Fibroblast of the aortic adventitia (primary cell): ENCODE measurements at regions not wholly inside any gene's neighbourhood (a gene's known extent, or its start where the extent isn't known, plus 50 kb on each side); places are given as distances from the start of the nearest gene placed in this dataset.

Source experiments
- DNase-seq: peaks from one replicate; pipeline ENCODE4 v3.0.0-alpha.2; 2010; ENCODE audit warnings: low read depth
- H3K4me3 ChIP-seq: 2 replicates; pipeline ENCODE4 v1.5.1; 2011; ENCODE audit warnings: low read depth, mild to moderate bottlenecking, control low read depth, low read length, moderate library complexity
- TF ChIP-seq, protein P1 (sequence below): IDR thresholded peaks from 2 replicates; pipeline ENCODE4 v1.5.1; 2011; ENCODE audit warnings: mild to moderate bottlenecking, low read length, control low read depth, inconsistent platforms; ENCODE audit not compliant: insufficient read depth

DNA sequence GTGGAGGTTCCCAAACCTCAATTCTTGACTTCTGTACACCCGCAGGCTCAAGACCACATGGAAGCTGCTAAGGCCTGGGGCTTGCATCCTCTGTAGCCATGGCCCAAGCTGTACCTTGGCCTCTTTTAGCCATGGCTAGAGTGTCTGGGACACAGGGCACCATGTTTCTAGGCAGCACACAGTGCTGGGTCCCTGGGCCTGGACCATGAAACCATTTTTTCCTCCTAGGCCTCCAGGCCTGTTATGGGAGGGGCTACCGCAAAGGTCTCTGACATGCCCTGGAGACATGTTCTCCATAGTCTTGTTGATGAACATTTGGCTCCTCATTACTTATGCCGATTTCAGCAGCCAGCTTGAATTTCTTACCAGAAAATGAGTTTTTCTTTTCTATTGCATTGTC lies 701.4 kb downstream of the FGF9 start:
- DNase-seq, result no peak
- TF ChIP-seq, protein P1, sequence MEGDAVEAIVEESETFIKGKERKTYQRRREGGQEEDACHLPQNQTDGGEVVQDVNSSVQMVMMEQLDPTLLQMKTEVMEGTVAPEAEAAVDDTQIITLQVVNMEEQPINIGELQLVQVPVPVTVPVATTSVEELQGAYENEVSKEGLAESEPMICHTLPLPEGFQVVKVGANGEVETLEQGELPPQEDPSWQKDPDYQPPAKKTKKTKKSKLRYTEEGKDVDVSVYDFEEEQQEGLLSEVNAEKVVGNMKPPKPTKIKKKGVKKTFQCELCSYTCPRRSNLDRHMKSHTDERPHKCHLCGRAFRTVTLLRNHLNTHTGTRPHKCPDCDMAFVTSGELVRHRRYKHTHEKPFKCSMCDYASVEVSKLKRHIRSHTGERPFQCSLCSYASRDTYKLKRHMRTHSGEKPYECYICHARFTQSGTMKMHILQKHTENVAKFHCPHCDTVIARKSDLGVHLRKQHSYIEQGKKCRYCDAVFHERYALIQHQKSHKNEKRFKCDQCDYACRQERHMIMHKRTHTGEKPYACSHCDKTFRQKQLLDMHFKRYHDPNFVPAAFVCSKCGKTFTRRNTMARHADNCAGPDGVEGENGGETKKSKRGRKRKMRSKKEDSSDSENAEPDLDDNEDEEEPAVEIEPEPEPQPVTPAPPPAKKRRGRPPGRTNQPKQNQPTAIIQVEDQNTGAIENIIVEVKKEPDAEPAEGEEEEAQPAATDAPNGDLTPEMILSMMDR, result no peak
- H3K4me3 ChIP-seq, result no peak overlapping the region

DNA sequence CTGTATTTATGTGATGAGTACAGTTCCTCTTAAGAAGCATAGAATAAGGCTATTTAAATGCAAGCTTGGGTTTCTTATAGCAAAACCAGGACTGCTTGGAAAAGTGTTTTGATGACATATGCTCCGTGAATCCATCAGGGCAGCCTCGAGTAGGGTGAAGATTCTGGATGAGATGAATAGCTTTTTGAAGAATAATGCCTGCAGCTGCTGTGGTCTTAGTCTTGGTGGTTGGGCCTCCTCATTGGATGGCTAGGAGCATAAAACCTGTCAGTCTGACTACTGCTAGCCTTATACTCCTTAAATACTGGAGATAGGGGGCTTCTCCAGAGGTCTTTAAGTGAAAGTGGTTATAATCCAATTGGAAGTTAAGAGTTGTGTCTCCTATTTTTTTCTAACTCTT lies 704.3 kb downstream of the FGF9 start:
- no peak overlapping the region for H3K4me3 ChIP-seq
- TF ChIP-seq, protein P1, result no peak
- DNase-seq, result no peak

DNA sequence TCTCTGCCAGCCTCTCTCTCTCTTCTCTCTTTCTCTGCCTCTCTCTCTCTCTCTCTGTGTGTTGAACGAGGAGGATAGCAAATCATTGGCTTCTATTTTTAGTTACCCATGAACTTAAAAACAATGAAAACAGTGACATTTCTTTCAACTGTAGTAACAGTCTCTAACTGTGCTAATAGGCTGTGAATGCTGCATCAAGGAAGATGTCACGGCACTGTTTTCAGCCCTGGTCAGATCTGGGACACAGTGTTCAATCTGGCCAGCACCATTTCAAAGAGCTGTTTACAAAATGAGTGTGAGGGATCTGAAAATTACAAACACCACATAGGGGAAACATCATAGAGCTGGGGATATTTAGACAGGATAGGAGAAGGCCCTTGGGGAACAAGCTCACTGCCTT lies 717.0 kb downstream of the FGF9 start:
- no peak overlapping the region for H3K4me3 ChIP-seq
- DNase-seq, result no peak
- TF ChIP-seq, protein P1, result no peak

- TF ChIP-seq, protein P1, result no peak
- no peak for DNase-seq
- H3K4me3 ChIP-seq, result no peak overlapping the region
Observed at GRCh38 chr13:22399801-22400420, 729.0 kb downstream of the FGF9 start.

DNA sequence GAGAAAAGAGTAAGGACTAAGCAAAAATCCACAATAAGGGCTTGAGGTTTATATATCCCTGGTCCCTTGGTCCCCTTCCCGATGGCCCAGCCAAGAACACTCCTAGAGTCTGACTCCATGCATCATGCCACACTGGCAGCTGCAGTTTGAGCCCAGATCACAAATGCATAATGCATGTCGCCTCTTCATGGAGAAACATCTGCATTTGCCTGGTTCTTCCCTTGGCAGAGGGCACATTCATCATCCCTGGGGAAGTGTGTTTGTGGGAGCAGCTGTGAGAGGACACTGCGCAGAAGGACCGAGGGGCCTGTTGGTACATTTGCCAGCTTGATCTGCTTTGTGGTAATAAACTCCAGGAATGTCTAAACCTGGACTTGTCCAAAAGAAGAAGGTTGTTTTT lies 731.8 kb downstream of the FGF9 start:
- DNase-seq, result no peak
- H3K4me3 ChIP-seq, result no peak overlapping the region
- TF ChIP-seq, protein P1, result no peak

DNA sequence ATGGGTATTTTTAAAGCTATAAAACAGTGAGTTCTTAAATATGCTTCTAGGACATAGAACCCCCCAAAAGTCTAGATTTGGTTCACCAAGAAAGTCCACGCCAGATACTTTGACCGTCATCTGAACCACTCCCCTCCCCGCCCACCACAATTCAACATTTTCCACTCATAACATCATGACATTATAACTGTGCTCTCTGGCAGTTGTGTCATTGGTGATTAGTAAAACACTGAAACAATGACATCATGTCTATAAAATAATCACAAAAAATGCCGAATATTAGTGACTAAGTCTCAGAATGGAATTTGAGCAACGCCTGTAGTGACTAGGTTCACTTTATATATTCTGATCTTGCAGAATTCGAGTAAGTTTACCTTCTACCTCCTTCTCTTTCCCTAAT lies 732.3 kb downstream of the FGF9 start:
- TF ChIP-seq, protein P1, result no peak
- no peak for DNase-seq
- no peak overlapping the region for H3K4me3 ChIP-seq

GRCh38 chr13:22405891-22406290 lies 735.0 kb downstream of the FGF9 start:
- no peak overlapping the region for H3K4me3 ChIP-seq
- no peak for DNase-seq
- TF ChIP-seq, protein P1, result no peak
